NCI-H1092 (cell line): ENCODE measurements at regions not wholly inside any gene's neighbourhood (a gene's known extent, or its start where the extent isn't known, plus 50 kb on each side); places are given as distances from the start of the nearest gene placed in this dataset.
A peak's percentile ranks its signal among the peaks of the same experiment; 100 is the strongest.

Experiments
- DNase-seq: peaks from one replicate; lab custom pipeline; 2025; lab: John Stamatoyannopoulos, UW

DNA sequence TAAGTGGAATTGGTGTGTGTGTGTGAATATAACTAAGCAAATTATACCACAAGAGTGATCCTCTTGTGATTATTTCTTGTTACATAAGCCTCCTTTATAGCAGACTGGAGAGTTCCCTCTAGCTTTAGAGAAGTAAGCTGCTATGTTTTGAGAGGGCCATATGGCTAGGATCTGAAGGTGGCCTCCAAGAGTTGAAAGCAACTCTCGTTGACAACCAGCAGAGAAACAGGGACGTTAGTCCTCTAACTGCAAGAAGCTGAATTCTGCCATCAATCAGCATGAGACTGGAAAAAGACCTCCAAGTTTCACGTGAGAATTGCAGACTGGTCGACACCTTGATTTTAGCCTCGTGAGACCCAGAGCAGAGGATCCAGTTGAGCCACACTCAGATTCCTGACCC lies 278.5 kb upstream of the ZNF717 start:
- no peak for DNase-seq

- DNase-seq: peak; percentile 10
Measured at GRCh38 chr3:76065964-76066363, 280.6 kb upstream of the ZNF717 start.

GRCh38 chr3:76078101-76078500 lies 292.8 kb upstream of the ZNF717 start:
- DNase-seq: no peak

GRCh38 chr3:76083992-76084391 lies 298.6 kb upstream of the ZNF717 start:
- no peak for DNase-seq

- no peak for DNase-seq
Measured at GRCh38 chr3:76096036-76096435, 310.7 kb upstream of the ZNF717 start.

DNA sequence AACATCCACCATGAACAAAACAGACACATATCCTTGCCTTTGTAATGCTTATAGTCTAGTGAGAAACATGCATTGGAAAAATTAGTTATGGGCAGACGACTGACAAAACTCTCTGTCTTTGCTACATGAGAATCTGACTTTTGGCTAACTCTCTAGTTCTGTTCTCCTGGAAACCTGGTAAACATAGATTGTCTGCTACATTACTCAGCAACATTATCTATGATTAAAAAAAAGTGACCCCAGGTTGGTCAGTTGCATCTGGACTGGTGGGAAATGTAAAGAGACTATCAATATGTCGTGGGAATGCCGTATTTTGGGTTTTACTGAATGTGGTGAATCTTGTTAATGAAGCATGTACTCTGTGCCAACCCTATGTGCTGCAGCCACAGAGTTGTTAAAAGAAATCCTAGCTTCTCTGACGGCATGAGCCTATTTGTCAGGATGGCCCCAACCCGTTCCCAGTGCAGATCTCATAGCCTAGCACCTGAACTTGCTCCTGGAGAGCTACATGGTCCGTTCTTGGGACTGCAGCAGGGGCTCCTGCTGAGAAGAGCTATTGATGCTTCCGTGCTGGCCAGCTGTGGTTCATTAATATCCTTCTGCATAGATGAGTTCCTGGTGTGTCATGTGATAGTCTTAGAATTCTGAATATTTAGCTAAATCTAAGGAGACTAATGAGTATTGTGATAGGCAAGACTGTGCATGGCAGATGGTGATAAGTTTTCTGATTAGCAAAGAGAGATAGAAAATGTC lies 311.7 kb upstream of the ZNF717 start:
- DNase-seq: no peak

DNA sequence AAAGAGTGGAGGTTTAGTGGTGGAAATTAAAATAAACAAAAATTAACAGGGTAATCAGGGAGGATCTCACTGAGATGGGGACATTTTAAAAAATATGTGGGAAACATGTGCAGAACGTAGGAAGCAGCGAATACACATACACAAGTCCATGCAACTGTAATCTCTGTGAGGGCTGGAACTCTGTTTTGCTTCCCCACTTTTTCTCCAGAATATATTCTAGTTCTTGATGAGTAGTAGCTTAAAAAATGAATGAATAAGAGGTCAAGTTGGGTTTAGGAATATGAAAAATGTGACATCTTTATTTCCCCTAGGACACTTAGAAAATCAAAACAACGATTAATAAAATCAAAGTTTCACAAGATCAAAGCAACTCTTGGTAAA lies 312.2 kb upstream of the ZNF717 start:
- no peak for DNase-seq

- no peak for DNase-seq
Measured at GRCh38 chr3:76099956-76100355, 314.6 kb upstream of the ZNF717 start.

GRCh38 chr3:76107935-76108570 lies 322.7 kb upstream of the ZNF717 start:
- no peak for DNase-seq

DNA sequence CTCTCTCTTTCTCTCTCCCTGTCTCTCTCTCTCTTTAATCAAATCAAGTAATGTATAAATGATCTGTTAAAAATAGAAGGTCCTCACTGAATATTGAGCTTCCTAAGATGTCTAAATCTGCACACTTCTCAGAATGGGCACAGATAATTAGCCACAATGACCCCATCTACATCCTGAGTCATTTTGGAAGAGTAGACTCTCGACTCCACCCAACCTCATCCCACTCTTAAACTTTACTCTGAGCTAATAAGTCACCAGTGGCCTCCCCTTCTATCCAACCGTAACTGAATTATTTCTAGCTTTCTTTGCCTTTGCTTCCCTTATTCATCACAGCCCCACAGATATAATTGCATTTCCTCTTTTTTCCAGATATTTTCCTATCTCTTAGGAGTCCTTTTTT lies 326.5 kb upstream of the ZNF717 start:
- no peak for DNase-seq

GRCh38 chr3:76122007-76122406 lies 336.7 kb upstream of the ZNF717 start:
- DNase-seq: no peak

GRCh38 chr3:76129441-76129840 lies 344.1 kb upstream of the ZNF717 start:
- DNase-seq: no peak

GRCh38 chr3:76131396-76132153 lies 346.2 kb upstream of the ZNF717 start:
- no peak for DNase-seq

DNA sequence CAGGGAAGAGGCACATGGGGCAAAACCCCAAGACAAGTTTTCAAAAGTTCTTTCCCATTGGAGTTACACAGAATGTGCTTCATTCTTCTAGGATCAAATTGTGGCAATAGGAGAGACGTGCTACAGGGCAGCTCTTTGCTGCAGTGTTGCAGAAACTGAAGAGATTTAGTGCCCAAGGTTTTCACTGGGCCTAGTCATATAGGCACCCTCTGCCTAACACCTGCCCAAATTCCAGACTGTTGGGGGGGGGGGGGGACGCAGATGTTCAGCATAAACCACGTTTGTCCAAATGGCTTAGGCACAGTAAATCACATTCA lies 346.8 kb upstream of the ZNF717 start:
- no peak for DNase-seq

GRCh38 chr3:76134166-76134565 lies 348.8 kb upstream of the ZNF717 start:
- no peak for DNase-seq

- DNase-seq: no peak
Measured at GRCh38 chr3:76138921-76139320, 353.6 kb upstream of the ZNF717 start.

- DNase-seq: no peak
Measured at GRCh38 chr3:76147846-76148245, 362.5 kb upstream of the ZNF717 start.

DNA sequence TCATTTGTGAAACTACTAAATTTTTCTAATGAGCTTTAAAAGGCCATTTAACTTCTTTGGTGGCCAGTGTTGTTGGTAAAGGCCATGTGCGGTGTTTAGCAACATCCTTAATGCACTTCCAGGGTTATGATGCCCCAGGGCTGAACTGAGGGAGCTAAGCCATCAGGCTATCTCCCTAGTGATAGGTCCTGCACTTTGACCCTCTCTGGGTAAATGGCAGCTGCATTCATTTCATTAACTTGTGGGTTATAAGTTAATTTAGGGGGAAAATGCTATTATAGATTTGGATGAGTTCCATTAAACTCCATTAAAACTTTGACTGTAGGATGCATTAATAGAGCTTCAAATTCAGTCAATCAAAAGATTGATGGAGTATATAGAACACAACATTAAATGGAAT lies 366.7 kb upstream of the ZNF717 start:
- DNase-seq: no peak

DNA sequence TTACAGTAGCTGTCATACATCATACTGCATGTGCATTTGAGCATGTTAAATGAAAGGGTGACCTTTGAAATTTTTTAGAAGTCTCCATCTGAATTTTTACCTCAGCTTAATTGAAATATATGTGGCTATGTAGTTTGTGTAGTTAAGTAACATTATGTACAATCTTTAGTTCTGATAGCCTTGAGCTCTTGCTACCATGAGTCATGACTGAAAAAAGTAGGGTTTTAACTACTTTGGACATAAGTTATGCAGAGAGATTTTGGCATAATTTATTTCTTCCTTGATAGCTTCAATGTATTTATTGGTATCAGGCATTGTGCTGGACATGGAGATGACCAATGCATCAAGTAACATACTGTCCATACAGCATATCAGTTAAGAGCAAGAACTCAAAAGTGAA lies 376.5 kb upstream of the ZNF717 start:
- DNase-seq: no peak

GRCh38 chr3:76171647-76172046 lies 386.3 kb upstream of the ZNF717 start:
- no peak for DNase-seq

DNA sequence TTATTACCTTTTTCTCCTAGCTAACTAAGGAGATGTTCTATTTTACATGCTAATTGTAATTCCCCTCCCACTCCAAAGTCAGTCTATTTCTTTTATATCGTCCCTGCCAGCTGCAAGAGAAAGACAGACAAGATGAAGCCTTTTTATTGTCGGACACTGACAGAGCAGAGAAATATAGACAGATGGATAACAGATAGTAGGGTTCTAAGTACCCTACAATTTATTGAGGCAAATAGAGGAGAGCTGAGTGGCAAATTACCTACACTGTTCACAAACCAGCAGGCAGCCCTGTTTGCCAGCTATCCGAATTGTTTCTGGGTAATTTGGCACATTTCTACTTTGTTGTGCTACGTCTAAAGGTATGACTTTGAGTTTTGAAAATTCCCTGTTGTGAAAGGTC lies 392.3 kb upstream of the ZNF717 start:
- no peak for DNase-seq

- no peak for DNase-seq
Measured at GRCh38 chr3:76178412-76178811, 393.1 kb upstream of the ZNF717 start.

GRCh38 chr3:76181213-76181612 lies 395.9 kb upstream of the ZNF717 start:
- no peak for DNase-seq
